ENCODE measurements at regions not wholly inside any gene's neighbourhood (a gene's known extent, or its start where the extent isn't known, plus 50 kb on each side); places are given as distances from the start of the nearest gene placed in this dataset.

GRCh38 chr18:67362906-67363305, 153.6 kb downstream of the DSEL start:
- DNase-seq (ENCODE audit: insufficient read length, low spot score) (no peak), FAIRE-seq (no peak)
- TF ChIP-seq CTCF (IDR thresholded peaks at IDR 0.05; ENCODE audit: insufficient read depth, missing control alignments): no peak

GRCh38 chr18:67359873-67360838, 156.4 kb downstream of the DSEL start:
- DNase-seq (ENCODE audit: insufficient read length, low spot score) (no peak), FAIRE-seq (peak; percentile 98)
- TF ChIP-seq CTCF (IDR thresholded peaks at IDR 0.05; ENCODE audit: insufficient read depth, missing control alignments): no peak

- DNase-seq (ENCODE audit: insufficient read length, low spot score) (no peak), FAIRE-seq (no peak)
- TF ChIP-seq CTCF (IDR thresholded peaks at IDR 0.05; ENCODE audit: insufficient read depth, missing control alignments): no peak
Observed at GRCh38 chr18:67358947-67359346, 157.6 kb downstream of the DSEL start.

GRCh38 chr18:67354692-67355091, 161.8 kb downstream of the DSEL start:
- DNase-seq (ENCODE audit: insufficient read length, low spot score) (no peak), FAIRE-seq (no peak)
- no peak for TF ChIP-seq CTCF (IDR thresholded peaks at IDR 0.05; ENCODE audit: insufficient read depth, missing control alignments)

- FAIRE-seq: no peak
- no peak for DNase-seq (ENCODE audit: insufficient read length, low spot score)
- TF ChIP-seq CTCF (IDR thresholded peaks at IDR 0.05; ENCODE audit: insufficient read depth, missing control alignments): no peak
Observed at GRCh38 chr18:67354091-67354490, 162.4 kb downstream of the DSEL start.

- DNase-seq (ENCODE audit: insufficient read length, low spot score) (no peak), FAIRE-seq (peak; percentile 98)
- TF ChIP-seq CTCF (IDR thresholded peaks at IDR 0.05; ENCODE audit: insufficient read depth, missing control alignments): no peak
Observed at GRCh38 chr18:67347438-67347837, 169.1 kb downstream of the DSEL start.

GRCh38 chr18:67342159-67342558, 174.4 kb downstream of the DSEL start:
- DNase-seq (ENCODE audit: insufficient read length, low spot score) (no peak), FAIRE-seq (no peak)
- TF ChIP-seq CTCF (IDR thresholded peaks at IDR 0.05; ENCODE audit: insufficient read depth, missing control alignments): no peak

Data from D721Med (cell line).